ENCODE measurements at regions not wholly inside any gene's neighbourhood (a gene's known extent, or its start where the extent isn't known, plus 50 kb on each side); places are given as distances from the start of the nearest gene placed in this dataset.
A peak's percentile ranks its signal among the peaks of the same experiment; 100 is the strongest.

- DNase-seq (ENCODE audit: low spot score) = no peak
These were observed 746.5 kb downstream of the USP25 start for GRCh38 chr21:16476056-16476825.

- no peak for DNase-seq (ENCODE audit: low spot score)
These were observed 758.3 kb downstream of the USP25 start for GRCh38 chr21:16488042-16488441.

- DNase-seq (ENCODE audit: low spot score) = no peak
These were observed 762.6 kb downstream of the USP25 start for GRCh38 chr21:16492356-16492755.

GRCh38 chr21:16492892-16493291, 763.1 kb downstream of the USP25 start:
- DNase-seq (ENCODE audit: low spot score) = no peak

- DNase-seq (ENCODE audit: low spot score) = no peak
These were observed 766.8 kb downstream of the USP25 start for GRCh38 chr21:16496609-16497008.

- DNase-seq (ENCODE audit: low spot score) = no peak
These were observed 770.5 kb downstream of the USP25 start for GRCh38 chr21:16500271-16500670.

GRCh38 chr21:16502273-16502672, 772.5 kb downstream of the USP25 start:
- DNase-seq (ENCODE audit: low spot score) = no peak

- no peak for DNase-seq (ENCODE audit: low spot score)
These were observed 773.1 kb downstream of the USP25 start for GRCh38 chr21:16502897-16503296.

GRCh38 chr21:16504281-16504680, 774.5 kb downstream of the USP25 start:
- no peak for DNase-seq (ENCODE audit: low spot score)

- DNase-seq (ENCODE audit: low spot score) = no peak
These were observed 775.0 kb downstream of the USP25 start for GRCh38 chr21:16504766-16505165.

- DNase-seq (ENCODE audit: low spot score) = no peak
These were observed 779.7 kb downstream of the USP25 start for GRCh38 chr21:16509476-16509875.

GRCh38 chr21:16514316-16514715, 784.5 kb downstream of the USP25 start:
- no peak for DNase-seq (ENCODE audit: low spot score)

- no peak for DNase-seq (ENCODE audit: low spot score)
These were observed 787.6 kb downstream of the USP25 start for GRCh38 chr21:16517383-16517782.

GRCh38 chr21:16519036-16519435, 789.3 kb downstream of the USP25 start:
- no peak for DNase-seq (ENCODE audit: low spot score)

GRCh38 chr21:16519644-16520043, 789.9 kb downstream of the USP25 start:
- no peak for DNase-seq (ENCODE audit: low spot score)

GRCh38 chr21:16522548-16522947, 792.8 kb downstream of the USP25 start:
- no peak for DNase-seq (ENCODE audit: low spot score)

- no peak for DNase-seq (ENCODE audit: low spot score)
These were observed 800.9 kb downstream of the USP25 start for GRCh38 chr21:16530656-16531055.

GRCh38 chr21:16532840-16533239, 803.1 kb downstream of the USP25 start:
- DNase-seq (ENCODE audit: low spot score) = no peak

GRCh38 chr21:16533692-16534407, 804.1 kb downstream of the USP25 start:
- DNase-seq (ENCODE audit: low spot score) = no peak

GRCh38 chr21:16534408-16535101, 804.8 kb downstream of the USP25 start:
- DNase-seq (ENCODE audit: low spot score) = peak; percentile 57

- peak; percentile 75 for DNase-seq (ENCODE audit: low spot score)
These were observed 805.3 kb downstream of the USP25 start for GRCh38 chr21:16535102-16535422.

GRCh38 chr21:16535626-16536025, 805.8 kb downstream of the USP25 start:
- no peak for DNase-seq (ENCODE audit: low spot score)

GRCh38 chr21:16536140-16536539, 806.4 kb downstream of the USP25 start:
- no peak for DNase-seq (ENCODE audit: low spot score)
